ENCODE measurements at regions not wholly inside any gene's neighbourhood (a gene's known extent, or its start where the extent isn't known, plus 50 kb on each side); places are given as distances from the start of the nearest gene placed in this dataset.
A peak's percentile ranks its signal among the peaks of the same experiment; 100 is the strongest.
"Not testable (repeated sequence)": the region's sequence is repeated elsewhere in the genome, so short reads cannot be mapped to it uniquely, and the experiment has no call there.

DNA sequence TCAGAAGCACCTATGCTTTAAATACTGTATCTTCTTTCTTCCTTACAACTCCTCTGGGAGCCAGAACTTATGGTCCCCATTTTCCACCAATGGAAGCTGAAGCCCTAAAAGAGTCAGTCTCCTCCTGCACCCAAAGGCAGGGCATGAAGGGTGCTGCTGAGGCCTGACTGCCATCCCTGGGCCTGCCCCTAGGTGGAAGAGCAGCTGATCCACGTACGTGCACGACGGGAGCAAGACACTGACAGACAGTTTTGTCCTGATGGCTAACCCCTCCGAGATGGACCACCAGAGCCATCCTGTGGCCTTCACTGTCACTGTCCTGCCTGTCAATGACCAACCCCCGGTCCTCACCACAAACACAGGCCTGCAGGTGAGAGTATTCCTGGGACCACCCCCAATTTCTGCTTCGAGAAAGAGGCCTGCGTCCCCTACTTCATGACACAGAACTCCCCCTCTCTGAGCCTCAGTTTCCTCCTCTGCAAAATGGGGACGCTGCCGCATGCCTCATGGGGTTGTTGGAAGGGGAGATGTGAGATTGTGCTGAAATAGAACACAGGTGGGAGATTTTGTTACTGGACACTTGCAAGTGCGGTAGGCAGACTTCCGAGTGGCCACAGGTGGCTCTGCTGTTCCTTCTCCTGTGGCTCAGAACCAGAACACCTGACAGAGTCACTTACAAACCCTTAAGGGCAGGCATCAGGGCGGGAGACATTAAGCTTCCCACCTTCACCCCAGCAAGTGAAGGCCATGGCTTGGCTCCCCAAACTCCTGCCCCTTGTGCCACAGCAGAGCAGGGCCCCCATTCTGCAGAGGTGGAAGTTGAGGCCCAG is 175.4 kb downstream of the TBC1D2B start:
- no peak overlapping the region for H3K4me3 ChIP-seq (ENCODE audit: low read depth, low read length)
- no peak for DNase-seq (ENCODE audit: low read depth)
- TF ChIP-seq, protein P1, sequence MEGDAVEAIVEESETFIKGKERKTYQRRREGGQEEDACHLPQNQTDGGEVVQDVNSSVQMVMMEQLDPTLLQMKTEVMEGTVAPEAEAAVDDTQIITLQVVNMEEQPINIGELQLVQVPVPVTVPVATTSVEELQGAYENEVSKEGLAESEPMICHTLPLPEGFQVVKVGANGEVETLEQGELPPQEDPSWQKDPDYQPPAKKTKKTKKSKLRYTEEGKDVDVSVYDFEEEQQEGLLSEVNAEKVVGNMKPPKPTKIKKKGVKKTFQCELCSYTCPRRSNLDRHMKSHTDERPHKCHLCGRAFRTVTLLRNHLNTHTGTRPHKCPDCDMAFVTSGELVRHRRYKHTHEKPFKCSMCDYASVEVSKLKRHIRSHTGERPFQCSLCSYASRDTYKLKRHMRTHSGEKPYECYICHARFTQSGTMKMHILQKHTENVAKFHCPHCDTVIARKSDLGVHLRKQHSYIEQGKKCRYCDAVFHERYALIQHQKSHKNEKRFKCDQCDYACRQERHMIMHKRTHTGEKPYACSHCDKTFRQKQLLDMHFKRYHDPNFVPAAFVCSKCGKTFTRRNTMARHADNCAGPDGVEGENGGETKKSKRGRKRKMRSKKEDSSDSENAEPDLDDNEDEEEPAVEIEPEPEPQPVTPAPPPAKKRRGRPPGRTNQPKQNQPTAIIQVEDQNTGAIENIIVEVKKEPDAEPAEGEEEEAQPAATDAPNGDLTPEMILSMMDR (IDR thresholded peaks at IDR 0.05; ENCODE audit: low read depth, low read length, missing control alignments): peak; percentile 51

DNA sequence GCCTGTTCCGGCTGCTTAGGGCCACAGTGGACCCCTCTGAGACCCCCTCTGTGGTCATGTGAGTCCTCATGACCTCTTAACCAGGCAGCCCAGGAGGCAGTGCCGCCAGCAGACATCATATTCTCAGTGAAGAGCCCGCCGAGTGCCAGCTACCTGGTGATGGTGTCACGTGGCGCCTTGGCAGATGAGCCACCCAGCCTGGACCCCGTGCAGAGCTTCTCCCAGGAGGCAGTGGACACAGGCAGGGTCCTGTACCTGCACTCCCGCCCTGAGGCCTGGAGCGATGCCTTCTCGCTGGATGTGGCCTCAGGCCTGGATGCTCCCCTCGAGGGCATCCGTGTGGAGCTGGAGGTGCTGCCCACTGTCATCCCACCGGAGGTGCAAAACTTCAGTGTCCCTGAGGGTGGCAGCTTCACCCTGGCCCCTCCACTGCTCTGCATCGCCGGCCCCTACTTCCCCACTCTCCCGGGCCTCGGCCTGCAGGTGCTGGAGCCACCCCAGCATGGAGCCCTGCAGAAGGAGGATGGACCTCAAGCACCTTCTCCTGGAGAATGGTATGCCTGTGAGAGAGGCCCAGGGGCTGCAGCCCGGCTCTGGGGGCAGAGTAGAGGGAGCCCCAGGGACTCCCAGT is 176.1 kb downstream of the TBC1D2B start:
- H3K4me3 ChIP-seq (ENCODE audit: low read depth, low read length): no peak overlapping the region
- DNase-seq (ENCODE audit: low read depth): no peak
- TF ChIP-seq, protein P1 (IDR thresholded peaks at IDR 0.05; ENCODE audit: low read depth, low read length, missing control alignments): no peak

DNA sequence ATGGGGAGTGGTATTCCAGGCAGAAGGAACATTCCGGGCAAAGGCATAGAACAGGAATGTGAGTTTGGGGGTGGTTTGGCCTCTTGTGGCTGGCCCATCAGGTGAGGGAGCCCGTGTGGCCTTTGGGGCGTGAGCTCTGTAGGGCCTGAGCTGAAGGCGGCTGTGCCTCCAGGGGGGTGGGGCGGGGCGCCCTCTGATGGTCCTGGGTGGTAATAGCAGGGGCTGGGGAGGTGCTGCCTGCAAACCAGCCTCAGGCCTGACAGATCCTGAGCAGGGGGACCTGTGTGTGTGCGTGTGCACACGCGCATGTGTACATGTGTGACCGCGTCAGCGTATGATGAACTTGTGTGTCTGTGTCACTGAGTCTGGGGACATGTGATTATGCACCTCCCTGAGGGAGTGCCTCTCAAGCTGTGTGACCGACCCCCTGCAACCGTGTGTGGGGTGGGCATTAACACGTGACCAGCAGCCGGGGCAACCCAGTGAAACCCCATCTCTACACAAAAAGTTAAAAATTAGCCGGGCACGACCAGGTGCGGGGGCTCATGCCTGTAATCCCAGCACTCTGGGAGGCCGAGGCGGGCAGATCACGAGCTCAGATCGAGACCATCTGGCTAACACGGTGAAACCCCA is 177.1 kb downstream of the TBC1D2B start:
- not testable (repeated sequence) for DNase-seq (ENCODE audit: low read depth); H3K4me3 ChIP-seq (ENCODE audit: low read depth, low read length)
- TF ChIP-seq, protein P1 (IDR thresholded peaks at IDR 0.05; ENCODE audit: low read depth, low read length, missing control alignments): peak; percentile 62

- not testable (repeated sequence) for DNase-seq (ENCODE audit: low read depth); H3K4me3 ChIP-seq (ENCODE audit: low read depth, low read length)
Observed at GRCh38 chr15:77899776-77900175, 177.7 kb downstream of the TBC1D2B start.

DNA sequence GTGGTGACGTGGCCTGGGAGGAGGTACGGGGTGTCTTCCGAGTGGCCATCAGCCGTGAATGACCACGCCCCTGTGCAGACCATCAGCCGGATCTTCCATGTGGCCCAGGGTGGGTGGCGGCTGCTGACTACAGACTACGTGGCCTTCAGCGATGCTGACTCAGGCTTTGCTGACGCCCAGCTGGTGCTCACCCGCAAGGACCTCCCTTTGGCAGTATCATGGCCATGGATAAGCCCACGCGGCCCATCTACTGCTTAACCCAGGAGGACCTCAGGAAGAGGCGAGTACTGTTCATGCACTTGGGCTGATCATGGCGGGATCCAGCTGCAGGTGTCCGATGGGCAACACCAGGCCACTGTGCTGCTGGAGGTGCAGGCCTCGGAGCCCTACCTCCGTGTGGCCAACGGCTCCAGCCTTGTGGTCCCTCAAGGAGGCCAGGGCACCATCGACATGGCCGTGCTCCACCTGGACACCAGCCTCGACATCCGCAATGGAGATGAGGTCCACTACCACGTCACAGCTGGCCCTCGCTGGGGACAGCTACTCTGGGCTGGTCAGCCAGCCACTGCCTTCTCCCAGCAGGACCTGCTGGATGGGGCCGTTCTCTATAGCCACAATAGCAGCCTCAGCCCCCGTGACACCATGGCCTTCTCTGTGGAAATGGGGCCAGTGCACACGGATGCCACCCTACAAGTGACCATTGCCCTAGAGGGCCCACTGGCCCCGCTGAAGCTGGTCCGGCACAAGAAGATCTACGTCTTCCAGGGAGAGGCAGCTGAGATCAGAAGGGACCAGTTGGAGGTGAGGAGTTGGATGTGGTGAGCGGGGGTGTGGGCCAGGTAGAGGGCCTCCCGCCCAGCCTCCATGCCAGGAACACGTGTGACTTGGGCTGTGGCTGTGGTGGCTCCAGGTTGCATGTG is 178.4 kb downstream of the TBC1D2B start:
- TF ChIP-seq, protein P1 (IDR thresholded peaks at IDR 0.05; ENCODE audit: low read depth, low read length, missing control alignments): no peak
- H3K4me3 ChIP-seq (ENCODE audit: low read depth, low read length): no peak overlapping the region
- no peak for DNase-seq (ENCODE audit: low read depth)

- H3K4me3 ChIP-seq (ENCODE audit: low read depth, low read length): no peak overlapping the region
- no peak for DNase-seq (ENCODE audit: low read depth)
- TF ChIP-seq, protein P1 (IDR thresholded peaks at IDR 0.05; ENCODE audit: low read depth, low read length, missing control alignments): no peak
Observed at GRCh38 chr15:77897896-77898406, 179.6 kb downstream of the TBC1D2B start.

DNA sequence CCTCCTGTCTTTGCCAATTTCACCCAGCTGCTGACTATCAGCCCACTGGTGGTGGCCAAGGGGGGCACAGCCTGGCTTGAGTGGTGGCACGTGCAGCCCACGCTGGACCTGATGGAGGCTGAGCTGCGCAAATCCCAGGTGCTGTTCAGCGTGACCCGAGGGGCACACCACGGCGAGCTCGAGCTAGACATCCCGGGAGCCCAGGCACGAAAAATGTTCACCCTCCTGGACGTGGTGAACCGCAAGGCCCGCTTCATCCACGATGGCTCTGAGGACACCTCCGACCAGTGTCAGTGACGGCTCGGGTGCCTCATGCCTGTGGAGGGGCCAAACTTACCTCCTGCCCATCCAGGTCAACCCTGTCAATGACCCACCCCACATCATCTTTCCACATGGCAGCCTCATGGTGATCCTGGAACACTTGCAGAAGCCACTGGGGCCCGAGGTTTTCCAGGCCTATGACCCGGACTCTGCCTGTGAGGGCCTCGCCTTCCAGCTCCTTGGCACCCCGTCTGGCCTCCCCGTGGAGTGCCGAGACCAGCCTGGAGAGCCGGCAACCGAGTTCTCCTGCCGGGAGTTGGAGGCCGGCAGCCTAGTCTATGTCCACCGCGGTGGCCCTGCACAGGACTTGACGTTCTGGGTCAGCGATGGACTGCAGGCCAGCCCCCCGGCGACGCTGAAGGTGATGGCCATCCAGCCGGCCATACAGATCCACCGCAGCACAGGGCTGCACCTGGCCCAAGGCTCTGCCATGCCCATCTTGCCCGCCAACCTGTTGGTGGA is 180.2 kb downstream of the TBC1D2B start:
- DNase-seq (ENCODE audit: low read depth); H3K4me3 ChIP-seq (ENCODE audit: low read depth, low read length): not testable (repeated sequence)

DNA sequence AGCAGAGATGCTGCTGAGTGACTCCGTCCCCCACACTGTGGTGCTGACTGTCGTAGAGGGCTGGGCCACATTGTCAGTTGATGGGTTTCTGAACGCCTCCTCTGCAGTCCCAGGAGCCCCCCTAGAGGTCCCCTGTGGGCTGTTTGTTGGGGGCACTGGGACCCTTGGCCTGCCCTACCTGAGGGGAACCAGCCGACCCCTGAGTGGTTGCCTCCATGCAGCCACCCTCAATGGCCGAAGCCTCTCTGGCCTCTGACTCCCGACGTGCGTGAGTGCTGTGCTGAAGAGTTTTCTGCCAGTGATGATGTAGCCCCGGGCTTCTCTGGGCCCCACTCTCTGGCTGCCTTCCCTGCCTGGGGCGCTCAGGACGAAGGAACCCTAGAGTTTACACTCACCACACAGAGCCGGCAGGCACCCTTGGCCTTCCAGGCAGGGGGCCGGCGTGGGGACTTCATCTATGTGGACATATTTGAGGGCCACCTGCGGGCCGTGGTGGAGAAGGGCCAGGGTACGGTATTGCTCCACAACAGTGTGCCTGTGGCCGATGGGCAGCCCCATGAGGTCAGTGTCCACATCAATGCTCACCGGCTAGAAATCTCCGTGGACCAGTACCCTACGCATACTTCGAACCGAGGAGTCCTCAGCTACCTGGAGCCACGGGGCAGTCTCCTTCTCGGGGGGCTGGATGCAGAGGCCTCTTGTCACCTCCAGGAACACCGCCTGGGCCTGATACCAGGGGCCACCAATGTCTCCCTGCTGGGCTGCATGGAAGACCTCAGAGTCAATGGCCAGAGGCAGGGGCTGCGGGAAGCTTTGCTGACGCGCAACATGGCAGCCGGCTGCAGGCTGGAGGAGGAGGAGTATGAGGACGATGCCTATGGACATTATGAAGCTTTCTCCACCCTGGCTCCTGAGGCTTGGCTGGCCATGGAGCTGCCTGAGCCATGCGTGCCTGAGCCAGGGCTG is 181.1 kb downstream of the TBC1D2B start:
- H3K4me3 ChIP-seq (ENCODE audit: low read depth, low read length); DNase-seq (ENCODE audit: low read depth): not testable (repeated sequence)
